ENCODE measurements at regions not wholly inside any gene's neighbourhood (a gene's known extent, or its start where the extent isn't known, plus 50 kb on each side); places are given as distances from the start of the nearest gene placed in this dataset.
"Not testable (repeated sequence)": the region's sequence is repeated elsewhere in the genome, so short reads cannot be mapped to it uniquely, and the experiment has no call there.

- no peak for DNase-seq (ENCODE audit: low spot score)
These were observed 322.6 kb upstream of the TMEM132C start for GRCh38 chr12:127944211-127944899.

GRCh38 chr12:127957001-127957660 lies 309.8 kb upstream of the TMEM132C start:
- no peak for DNase-seq (ENCODE audit: low spot score)

GRCh38 chr12:127962303-127962702 lies 304.7 kb upstream of the TMEM132C start:
- DNase-seq (ENCODE audit: low spot score) = no peak

GRCh38 chr12:127963933-127964332 lies 303.0 kb upstream of the TMEM132C start:
- DNase-seq (ENCODE audit: low spot score) = no peak

- no peak for DNase-seq (ENCODE audit: low spot score)
These were observed 302.3 kb upstream of the TMEM132C start for GRCh38 chr12:127964717-127965116.

- no peak for DNase-seq (ENCODE audit: low spot score)
These were observed 300.6 kb upstream of the TMEM132C start for GRCh38 chr12:127966331-127966730.

- DNase-seq (ENCODE audit: low spot score) = no peak
These were observed 296.5 kb upstream of the TMEM132C start for GRCh38 chr12:127970491-127970890.

GRCh38 chr12:127980585-127980984 lies 286.4 kb upstream of the TMEM132C start:
- DNase-seq (ENCODE audit: low spot score) = no peak

- no peak for DNase-seq (ENCODE audit: low spot score)
These were observed 285.1 kb upstream of the TMEM132C start for GRCh38 chr12:127981875-127982274.

- DNase-seq (ENCODE audit: low spot score) = not testable (repeated sequence)
These were observed 283.7 kb upstream of the TMEM132C start for GRCh38 chr12:127983213-127983791.

- no peak for DNase-seq (ENCODE audit: low spot score)
These were observed 282.4 kb upstream of the TMEM132C start for GRCh38 chr12:127984386-127985055.

- no peak for DNase-seq (ENCODE audit: low spot score)
These were observed 279.6 kb upstream of the TMEM132C start for GRCh38 chr12:127987199-127987901.

GRCh38 chr12:127991485-127991884 lies 275.5 kb upstream of the TMEM132C start:
- no peak for DNase-seq (ENCODE audit: low spot score)

GRCh38 chr12:127998988-127999387 lies 268.0 kb upstream of the TMEM132C start:
- no peak for DNase-seq (ENCODE audit: low spot score)

- DNase-seq (ENCODE audit: low spot score) = no peak
These were observed 262.5 kb upstream of the TMEM132C start for GRCh38 chr12:128004383-128004938.

GRCh38 chr12:128007250-128007649 lies 259.7 kb upstream of the TMEM132C start:
- DNase-seq (ENCODE audit: low spot score) = no peak

GRCh38 chr12:128008341-128008740 lies 258.6 kb upstream of the TMEM132C start:
- no peak for DNase-seq (ENCODE audit: low spot score)

GRCh38 chr12:128009108-128009507 lies 257.9 kb upstream of the TMEM132C start:
- DNase-seq (ENCODE audit: low spot score) = no peak

GRCh38 chr12:128012110-128012509 lies 254.9 kb upstream of the TMEM132C start:
- no peak for DNase-seq (ENCODE audit: low spot score)

GRCh38 chr12:128015276-128015675 lies 251.7 kb upstream of the TMEM132C start:
- no peak for DNase-seq (ENCODE audit: low spot score)

GRCh38 chr12:128018067-128018466 lies 248.9 kb upstream of the TMEM132C start:
- DNase-seq (ENCODE audit: low spot score) = no peak

GRCh38 chr12:128019996-128020544 lies 246.9 kb upstream of the TMEM132C start:
- no peak for DNase-seq (ENCODE audit: low spot score)

Data from pons (tissue), 1 donor.